Breast epithelium (tissue), 3 donors: ENCODE measurements at regions not wholly inside any gene's neighbourhood (a gene's known extent, or its start where the extent isn't known, plus 50 kb on each side); places are given as distances from the start of the nearest gene placed in this dataset.

Experiments
- CTCF ChIP-seq, 3 donors: fragments of 450-650 bp; IDR thresholded peaks; one replicate each; pipeline ENCODE4 v1.5.1; 2016 to 2017; ENCODE audit warnings: antibody characterized with exemption in 3 of 3, mild to moderate bottlenecking in 3 of 3, moderate library complexity in 3 of 3
- POLR2A ChIP-seq: fragments of 450-650 bp; IDR thresholded peaks from one replicate; pipeline ENCODE4 v1.6.1; 2016; ENCODE audit warnings: antibody characterized with exemption, mild to moderate bottlenecking, moderate library complexity
- POLR2AphosphoS5 ChIP-seq, 3 donors: sonication (generic); formaldehyde crosslinking; IDR thresholded peaks; one replicate each; pipeline ENCODE4 v1.6.1; 2017; ENCODE audit warnings: antibody characterized with exemption in 3 of 3

DNA sequence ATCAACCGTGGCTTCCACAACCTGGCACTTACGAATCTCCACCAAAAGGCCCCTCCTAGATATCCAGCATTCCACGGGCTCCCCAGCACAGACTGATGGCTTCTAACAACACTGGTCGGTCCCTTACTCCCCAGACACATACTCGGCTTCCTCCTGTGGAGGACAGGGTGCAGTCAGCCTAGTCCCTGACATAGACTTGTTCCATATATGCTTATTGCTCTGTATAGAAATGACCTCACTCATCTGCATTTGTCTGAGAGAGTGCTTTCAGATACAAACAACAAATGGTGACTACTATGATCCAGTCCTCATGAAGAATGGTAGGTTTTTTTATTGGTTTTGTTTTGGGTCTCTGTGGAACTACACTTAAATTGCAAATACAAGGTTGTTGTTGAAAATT lies 72.4 kb downstream of the TMEM215 start:
- TF ChIP-seq CTCF (IDR thresholded peaks at IDR 0.05): no peak
- TF ChIP-seq POLR2A: no peak
- no peak for TF ChIP-seq POLR2AphosphoS5 (IDR thresholded peaks at IDR 0.05)
